Choroid plexus epithelial cell (primary cell): ENCODE measurements at regions not wholly inside any gene's neighbourhood (a gene's known extent, or its start where the extent isn't known, plus 50 kb on each side); places are given as distances from the start of the nearest gene placed in this dataset.

Source experiments
- DNase-seq: peaks from one replicate; pipeline ENCODE4 v3.0.0-alpha.2; 2010; ENCODE audit warnings: low read depth
- H3K4me3 ChIP-seq: 2 replicates; pipeline ENCODE4 v1.5.1; 2011; ENCODE audit warnings: low read depth, mild to moderate bottlenecking, control low read depth, low read length, moderate library complexity
- CTCF ChIP-seq: conservative IDR thresholded peaks from 2 replicates; pipeline ENCODE4 v1.5.1; 2011; ENCODE audit warnings: low read depth, mild to moderate bottlenecking, control low read depth, inconsistent platforms, low read length, moderate library complexity

- no peak for TF ChIP-seq CTCF
These were observed 250.5 kb downstream of the KCNN2 start for GRCh38 chr5:114612406-114612805.

GRCh38 chr5:114581136-114581535, 219.3 kb downstream of the KCNN2 start:
- no peak overlapping the region for H3K4me3 ChIP-seq
- DNase-seq = no peak
- no peak for TF ChIP-seq CTCF

More at GRCh38 chr5:114612406-114612805, 250.5 kb downstream of the KCNN2 start:
- no peak for DNase-seq
- no peak overlapping the region for H3K4me3 ChIP-seq

- no peak for DNase-seq
- TF ChIP-seq CTCF = no peak
- no peak overlapping the region for H3K4me3 ChIP-seq
These were observed 204.0 kb downstream of the KCNN2 start for GRCh38 chr5:114565871-114566270.

DNA sequence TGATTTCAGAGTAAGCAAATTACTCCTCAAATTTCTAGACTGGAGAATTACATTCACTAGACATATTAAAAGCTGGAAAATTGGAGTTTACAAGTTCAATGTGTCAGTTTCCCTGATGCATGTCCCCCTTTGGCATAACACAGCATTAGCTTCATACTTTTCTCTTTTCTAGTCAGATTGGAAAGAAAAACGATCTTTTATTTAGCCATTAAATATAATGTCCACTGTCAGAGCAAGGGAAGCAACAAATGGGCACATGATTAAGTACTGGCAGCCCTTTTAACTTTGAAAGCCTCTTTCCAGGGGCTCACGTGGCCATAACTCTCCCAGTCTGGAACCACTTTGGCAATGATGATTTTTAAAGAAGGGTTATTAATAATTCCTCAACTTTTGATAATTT, 203.3 kb downstream of the KCNN2 start:
- TF ChIP-seq CTCF = no peak
- DNase-seq = no peak
- no peak overlapping the region for H3K4me3 ChIP-seq

DNA sequence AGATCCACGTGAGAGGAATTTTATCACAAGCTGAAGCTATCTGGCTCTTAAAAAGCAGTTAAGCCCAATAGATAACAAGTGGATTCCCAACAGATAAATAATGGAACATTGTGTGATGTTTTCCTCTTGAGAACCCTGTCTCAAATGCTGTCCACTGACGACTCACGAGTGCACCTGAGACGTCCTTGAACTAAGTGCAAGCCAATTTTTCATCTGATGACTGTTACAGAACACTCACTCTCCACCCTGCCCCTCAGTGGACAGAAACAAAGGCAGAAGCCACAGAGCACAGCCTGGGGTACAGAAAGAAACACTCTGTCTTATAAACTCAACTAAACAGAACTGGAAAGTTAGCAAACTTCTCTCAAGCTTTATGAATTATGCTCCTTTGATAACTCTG, 199.5 kb downstream of the KCNN2 start:
- DNase-seq = no peak
- no peak for TF ChIP-seq CTCF

More for the DNA sequence above, 199.5 kb downstream of the KCNN2 start:
- H3K4me3 ChIP-seq = no peak overlapping the region
